GM12864 (cell line): ENCODE measurements at regions not wholly inside any gene's neighbourhood (a gene's known extent, or its start where the extent isn't known, plus 50 kb on each side); places are given as distances from the start of the nearest gene placed in this dataset.
"Not testable (repeated sequence)": the region's sequence is repeated elsewhere in the genome, so short reads cannot be mapped to it uniquely, and the experiment has no call there.

Source experiments
- DNase-seq: peaks from one replicate; pipeline ENCODE4 v3.0.0-alpha.2; 2011; ENCODE audit warnings: low read depth
- H3K4me3 ChIP-seq: 2 replicates; pipeline ENCODE4 v1.5.1; 2011; ENCODE audit warnings: mild to moderate bottlenecking, low read depth, low read length, control low read depth
- CTCF ChIP-seq: IDR thresholded peaks from 2 replicates; pipeline ENCODE4 v1.5.1; 2011; ENCODE audit warnings: low read depth, mild to moderate bottlenecking, moderate library complexity, low read length, control low read depth, inconsistent platforms; ENCODE audit errors: missing control alignments

DNA sequence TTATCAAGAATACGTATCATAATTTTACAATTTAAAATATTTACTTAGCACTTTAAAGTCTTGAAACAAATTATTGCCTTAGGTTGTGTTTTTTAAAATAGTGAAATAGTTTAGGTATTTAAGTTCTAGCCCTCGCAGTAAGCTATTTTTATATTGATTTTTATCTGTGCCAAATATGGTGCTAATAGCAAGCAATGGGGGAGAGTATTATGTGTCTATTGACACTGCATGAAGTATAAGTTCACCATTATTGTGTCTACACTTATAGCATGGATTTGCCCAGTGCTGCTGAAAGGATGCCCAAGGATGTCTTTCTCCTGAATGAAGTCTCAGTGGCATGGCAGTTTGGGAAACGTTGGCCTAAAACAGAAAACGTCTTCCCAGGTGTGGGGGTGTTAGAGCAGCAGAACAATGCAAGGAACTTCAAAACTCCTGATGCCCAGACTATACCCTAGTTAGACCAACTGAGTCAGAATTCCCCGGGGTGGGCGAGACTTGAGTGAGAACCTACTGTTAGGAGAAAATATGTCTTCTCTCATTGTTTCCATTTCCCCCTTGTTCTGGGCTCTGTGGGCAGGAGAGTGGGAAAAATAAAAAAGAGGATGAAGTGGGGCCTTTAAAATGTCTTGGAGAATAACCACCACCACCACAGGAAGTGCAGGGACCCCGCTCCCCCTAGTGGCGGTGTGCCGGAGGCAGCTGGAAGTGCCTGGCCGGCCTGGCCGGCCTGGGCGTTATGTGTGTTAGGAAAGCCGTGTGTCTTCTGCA lies 104.2 kb upstream of the SLC7A14 start:
- TF ChIP-seq CTCF, result peak; percentile 86
- H3K4me3 ChIP-seq, result no peak overlapping the region
- DNase-seq, result no peak

GRCh38 chr3:170689296-170689829 lies 103.5 kb upstream of the SLC7A14 start:
- no peak overlapping the region for H3K4me3 ChIP-seq
- no peak for TF ChIP-seq CTCF
- no peak for DNase-seq

DNA sequence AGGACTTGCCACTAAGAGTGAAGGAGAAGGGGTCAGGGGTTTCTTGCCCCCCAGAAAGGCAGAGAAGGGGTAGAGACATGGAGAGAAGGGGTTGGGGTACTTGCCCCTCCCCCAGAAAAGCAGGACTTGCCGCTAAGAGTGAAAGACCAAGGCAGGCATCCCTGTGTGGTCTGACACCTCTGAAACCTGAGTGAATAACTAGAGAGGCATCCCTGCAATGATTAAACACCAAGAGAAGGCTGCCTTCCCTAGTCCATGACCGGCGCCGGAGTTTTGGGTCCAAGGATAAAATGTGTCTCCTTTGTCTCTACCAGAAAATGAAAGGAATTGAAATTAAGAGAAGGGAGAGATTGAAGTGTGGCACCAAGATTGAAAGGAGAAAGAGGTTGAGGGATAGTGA lies 102.3 kb upstream of the SLC7A14 start:
- H3K4me3 ChIP-seq, DNase-seq: not testable (repeated sequence)

GRCh38 chr3:170680593-170680992 lies 94.7 kb upstream of the SLC7A14 start:
- no peak for TF ChIP-seq CTCF
- DNase-seq, result no peak
- no peak overlapping the region for H3K4me3 ChIP-seq

GRCh38 chr3:170679190-170679589 lies 93.3 kb upstream of the SLC7A14 start:
- TF ChIP-seq CTCF, result no peak
- no peak overlapping the region for H3K4me3 ChIP-seq
- DNase-seq, result no peak

GRCh38 chr3:170670504-170670903 lies 84.6 kb upstream of the SLC7A14 start:
- DNase-seq, result no peak
- no peak overlapping the region for H3K4me3 ChIP-seq
- no peak for TF ChIP-seq CTCF

DNA sequence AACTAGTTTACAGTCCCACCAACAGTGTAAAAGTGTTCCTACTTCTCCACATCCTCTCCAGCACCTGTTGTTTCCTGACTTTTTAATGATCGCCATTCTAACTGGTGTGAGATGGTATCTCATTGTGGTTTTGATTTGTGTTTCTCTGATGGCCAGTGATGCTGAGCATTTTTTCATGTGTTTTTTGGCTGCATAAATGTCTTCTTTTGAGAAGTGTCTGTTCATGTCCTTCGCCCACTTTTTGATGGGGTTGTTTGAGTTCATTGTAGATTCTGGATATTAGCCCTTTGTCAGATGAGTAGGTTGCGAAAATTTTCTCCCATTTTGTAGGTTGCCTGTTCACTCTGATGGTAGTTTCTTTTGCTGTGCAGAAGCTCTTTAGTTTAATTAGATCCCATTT lies 77.1 kb upstream of the SLC7A14 start:
- not testable (repeated sequence) for H3K4me3 ChIP-seq, DNase-seq

- no peak for DNase-seq
- no peak overlapping the region for H3K4me3 ChIP-seq
Measured at GRCh38 chr3:170660139-170660538, 74.3 kb upstream of the SLC7A14 start.

More at GRCh38 chr3:170660139-170660538, 74.3 kb upstream of the SLC7A14 start:
- no peak for TF ChIP-seq CTCF
